GM20000 (cell line): ENCODE measurements at regions not wholly inside any gene's neighbourhood (a gene's known extent, or its start where the extent isn't known, plus 50 kb on each side); places are given as distances from the start of the nearest gene placed in this dataset.
"Not testable (repeated sequence)": the region's sequence is repeated elsewhere in the genome, so short reads cannot be mapped to it uniquely, and the experiment has no call there.

Source experiments
- DNase-seq: peaks from one replicate; pipeline ENCODE4 v3.0.0; 2012; ENCODE audit warnings: low spot score
- TF ChIP-seq, protein P1 (sequence below): IDR thresholded peaks from 2 replicates; pipeline ENCODE4 v1.5.1; 2012; ENCODE audit warnings: mild to moderate bottlenecking, control low read depth; ENCODE audit errors: extremely low read depth, missing control alignments

DNA sequence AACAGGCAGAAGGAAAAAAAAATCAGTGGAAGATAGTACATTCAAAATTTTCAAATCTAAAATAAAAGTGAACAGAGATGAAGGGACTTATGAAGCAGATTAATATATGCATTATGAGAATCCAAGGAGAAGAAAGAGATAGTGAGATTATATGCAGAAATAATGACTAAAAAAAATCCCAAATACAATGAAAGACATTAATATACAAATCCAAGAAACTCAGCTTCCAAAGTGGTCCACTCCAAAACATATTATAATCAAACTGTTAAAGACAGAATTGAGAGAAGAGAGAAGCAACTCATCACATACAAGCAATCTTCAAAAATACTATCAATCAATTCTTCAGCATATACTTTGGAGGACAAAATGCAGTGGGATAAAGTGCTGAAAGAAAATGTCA lies 73.5 kb upstream of the CARMIL1 start:
- DNase-seq, result no peak
- TF ChIP-seq, protein P1, sequence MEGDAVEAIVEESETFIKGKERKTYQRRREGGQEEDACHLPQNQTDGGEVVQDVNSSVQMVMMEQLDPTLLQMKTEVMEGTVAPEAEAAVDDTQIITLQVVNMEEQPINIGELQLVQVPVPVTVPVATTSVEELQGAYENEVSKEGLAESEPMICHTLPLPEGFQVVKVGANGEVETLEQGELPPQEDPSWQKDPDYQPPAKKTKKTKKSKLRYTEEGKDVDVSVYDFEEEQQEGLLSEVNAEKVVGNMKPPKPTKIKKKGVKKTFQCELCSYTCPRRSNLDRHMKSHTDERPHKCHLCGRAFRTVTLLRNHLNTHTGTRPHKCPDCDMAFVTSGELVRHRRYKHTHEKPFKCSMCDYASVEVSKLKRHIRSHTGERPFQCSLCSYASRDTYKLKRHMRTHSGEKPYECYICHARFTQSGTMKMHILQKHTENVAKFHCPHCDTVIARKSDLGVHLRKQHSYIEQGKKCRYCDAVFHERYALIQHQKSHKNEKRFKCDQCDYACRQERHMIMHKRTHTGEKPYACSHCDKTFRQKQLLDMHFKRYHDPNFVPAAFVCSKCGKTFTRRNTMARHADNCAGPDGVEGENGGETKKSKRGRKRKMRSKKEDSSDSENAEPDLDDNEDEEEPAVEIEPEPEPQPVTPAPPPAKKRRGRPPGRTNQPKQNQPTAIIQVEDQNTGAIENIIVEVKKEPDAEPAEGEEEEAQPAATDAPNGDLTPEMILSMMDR, result no peak

GRCh38 chr6:25207453-25208155 lies 71.6 kb upstream of the CARMIL1 start:
- not testable (repeated sequence) for DNase-seq

GRCh38 chr6:25215881-25216280 lies 63.3 kb upstream of the CARMIL1 start:
- TF ChIP-seq, protein P1, result no peak
- no peak for DNase-seq

DNA sequence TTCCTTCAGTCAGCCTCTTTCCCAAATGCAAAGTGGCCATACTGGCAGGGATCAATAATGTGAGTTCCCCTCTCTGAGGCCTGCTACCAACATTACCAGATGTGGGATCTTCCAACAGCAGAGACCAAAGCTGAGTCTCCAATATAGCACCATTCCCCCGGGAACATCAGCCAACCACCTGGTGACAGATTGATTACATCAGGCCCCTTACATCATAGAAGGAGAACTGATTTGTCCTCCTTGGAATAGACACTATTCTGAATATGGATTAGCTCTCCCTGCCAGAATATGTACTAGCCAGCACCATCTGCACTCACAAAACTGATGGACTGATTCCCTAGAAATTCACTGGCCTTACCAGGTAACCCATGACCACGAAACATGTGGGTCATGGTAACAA lies 61.9 kb upstream of the CARMIL1 start:
- TF ChIP-seq, protein P1, result no peak
- DNase-seq, result no peak

GRCh38 chr6:25217829-25218228 lies 61.3 kb upstream of the CARMIL1 start:
- TF ChIP-seq, protein P1, result no peak
- DNase-seq, result no peak

DNA sequence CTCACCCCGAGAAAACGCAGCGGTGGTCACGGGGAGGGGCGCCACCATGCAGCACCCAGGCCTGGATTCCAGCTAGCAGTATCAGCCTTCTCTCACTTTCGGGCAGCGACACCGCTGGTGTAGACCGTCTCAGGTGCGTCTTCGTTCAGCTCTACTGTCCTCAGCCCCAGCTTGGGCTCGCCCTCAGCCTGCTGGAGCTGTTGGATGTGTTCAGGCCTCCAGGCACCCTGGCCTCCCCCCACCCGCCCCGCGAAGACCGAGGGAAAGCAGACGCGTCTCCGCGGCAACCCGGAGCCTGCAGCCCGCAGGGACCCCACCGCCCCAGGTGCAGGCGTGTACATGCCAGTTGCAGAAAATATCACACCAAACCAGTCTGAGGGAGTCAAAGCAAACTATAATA lies 60.8 kb upstream of the CARMIL1 start:
- TF ChIP-seq, protein P1, result no peak

GRCh38 chr6:25219216-25219916 lies 59.8 kb upstream of the CARMIL1 start:
- TF ChIP-seq, protein P1, result no peak
- no peak for DNase-seq

More for the DNA sequence above, 60.8 kb upstream of the CARMIL1 start:
- DNase-seq, result no peak

- TF ChIP-seq, protein P1, result no peak
- no peak for DNase-seq
Measured at GRCh38 chr6:25219917-25220278, 59.3 kb upstream of the CARMIL1 start.
